HG03460 (cell line): ENCODE measurements at regions not wholly inside any gene's neighbourhood (a gene's known extent, or its start where the extent isn't known, plus 50 kb on each side); places are given as distances from the start of the nearest gene placed in this dataset.
"Not testable (repeated sequence)": the region's sequence is repeated elsewhere in the genome, so short reads cannot be mapped to it uniquely, and the experiment has no call there.

Source experiments
- ATAC-seq: cut with Tn5 transposase; IDR thresholded peaks from one replicate; pipeline ENCODE4 v1.9.1; 2021; ENCODE audit not compliant: unreplicated experiment

DNA sequence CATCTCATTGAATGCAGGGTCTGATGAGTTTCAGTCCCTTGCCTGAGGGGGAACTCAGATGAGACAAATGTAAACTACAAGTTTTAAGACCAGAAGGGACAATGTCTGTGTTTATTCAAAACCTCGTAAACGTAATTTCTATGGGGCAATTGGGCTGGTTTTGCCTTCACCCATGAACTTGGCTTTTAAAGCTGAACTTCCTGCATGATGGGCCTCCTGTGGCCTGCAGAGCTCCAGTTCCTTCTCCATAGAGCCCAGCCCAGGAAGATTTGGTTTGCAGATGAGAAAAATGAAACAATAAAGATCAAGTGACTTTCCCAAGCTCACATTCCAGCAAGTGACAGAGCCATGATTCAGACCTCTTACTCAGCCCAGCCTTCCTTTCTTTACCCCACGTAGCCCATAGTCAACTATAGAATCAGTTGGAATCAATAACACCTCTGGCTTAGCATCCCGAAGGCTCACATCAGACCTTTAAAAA is 612.3 kb downstream of the UTRN start:
- no peak for ATAC-seq

DNA sequence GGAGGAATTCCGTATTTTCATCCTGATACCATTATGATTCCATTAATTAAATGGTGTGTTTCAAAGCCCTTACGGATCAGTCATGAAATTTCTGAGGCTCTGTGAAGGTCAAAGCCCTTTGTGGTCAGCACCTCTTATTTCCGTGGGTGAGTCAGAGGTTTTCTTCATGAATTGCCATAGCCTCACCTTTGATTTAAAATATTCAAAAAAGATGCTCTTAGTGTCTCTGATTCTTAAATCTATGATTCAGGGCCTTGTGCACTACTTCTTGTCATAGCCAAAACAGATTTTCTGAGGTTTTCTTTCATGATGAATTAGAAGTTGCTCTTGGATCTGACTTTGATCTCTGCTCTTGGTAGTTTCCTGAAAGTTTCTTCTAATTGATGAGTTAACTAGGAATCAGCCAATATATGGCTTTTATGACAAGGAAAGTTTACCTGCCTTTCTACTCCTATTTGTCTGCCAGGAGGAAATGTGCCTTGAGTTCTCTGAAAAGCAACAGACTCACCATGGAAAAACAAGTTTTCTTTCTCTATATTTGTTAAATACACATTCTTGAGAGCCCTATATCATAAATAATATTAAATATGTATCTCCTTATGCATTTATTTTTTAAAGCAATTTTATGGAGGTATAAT is 613.0 kb downstream of the UTRN start:
- no peak for ATAC-seq

DNA sequence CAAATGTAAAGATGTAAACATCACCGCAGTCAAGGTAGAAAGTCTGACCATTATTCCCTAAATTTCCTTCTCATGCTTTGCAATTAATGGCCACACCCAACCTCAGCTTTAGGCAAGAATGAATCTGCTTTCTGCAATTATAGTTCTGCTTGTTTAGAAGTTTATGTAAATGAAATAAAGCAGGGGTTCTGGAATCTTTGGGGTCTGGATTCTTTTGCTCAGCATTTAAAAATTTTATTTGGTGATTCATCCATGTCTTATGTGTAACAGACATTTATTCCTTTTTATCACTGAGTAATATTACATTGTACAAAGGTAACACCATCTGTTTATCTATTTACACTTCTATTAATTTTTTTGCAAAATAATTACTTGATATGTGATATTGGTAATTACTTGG is 613.6 kb downstream of the UTRN start:
- ATAC-seq: no peak

DNA sequence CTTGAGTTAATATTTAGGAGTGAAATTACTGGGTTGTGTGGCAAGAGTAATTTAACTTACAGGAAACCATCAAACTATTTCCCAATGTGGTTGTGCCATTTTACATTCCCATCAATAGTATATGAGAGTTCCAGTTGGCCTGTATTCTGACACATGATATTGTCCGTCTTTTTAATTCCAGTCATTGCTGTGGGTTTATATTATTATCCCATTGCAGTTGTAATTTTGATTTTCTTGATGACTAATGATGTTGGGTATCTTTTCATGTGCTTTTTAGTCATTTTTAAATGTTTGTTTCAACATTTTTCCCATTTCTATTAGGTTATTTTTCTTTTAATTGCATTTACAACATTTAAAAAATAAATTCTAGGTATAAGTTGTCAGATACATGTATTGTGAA is 614.0 kb downstream of the UTRN start:
- ATAC-seq: no peak

GRCh38 chr6:144901412-144901811 is 616.3 kb downstream of the UTRN start:
- ATAC-seq: no peak

GRCh38 chr6:144908004-144908403 is 622.9 kb downstream of the UTRN start:
- no peak for ATAC-seq

DNA sequence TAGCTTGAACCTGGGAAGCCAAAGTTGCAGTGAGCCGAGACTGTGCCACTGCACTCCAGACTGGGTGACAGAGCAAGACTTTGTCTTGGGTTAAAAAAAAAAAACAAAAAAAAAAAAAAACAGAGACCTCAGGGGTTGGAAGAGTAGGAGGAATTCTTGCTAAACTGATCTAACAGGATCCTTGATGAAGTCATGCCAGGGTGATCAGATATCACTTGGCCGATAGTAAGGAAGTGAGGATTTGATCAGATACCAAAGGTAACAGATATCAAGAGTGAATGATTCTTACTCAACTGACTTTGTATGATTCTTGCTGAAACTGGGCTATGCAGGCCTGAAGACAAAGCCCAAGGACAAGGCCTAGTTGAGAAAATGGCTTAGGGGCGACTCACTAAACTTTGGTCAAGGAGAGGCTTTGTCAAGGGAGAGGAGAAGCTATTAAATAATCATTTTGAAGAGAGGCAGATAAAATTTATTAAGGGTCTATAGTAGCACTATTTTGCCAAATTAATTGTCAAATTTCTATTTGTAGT is 624.7 kb downstream of the UTRN start:
- no peak for ATAC-seq

DNA sequence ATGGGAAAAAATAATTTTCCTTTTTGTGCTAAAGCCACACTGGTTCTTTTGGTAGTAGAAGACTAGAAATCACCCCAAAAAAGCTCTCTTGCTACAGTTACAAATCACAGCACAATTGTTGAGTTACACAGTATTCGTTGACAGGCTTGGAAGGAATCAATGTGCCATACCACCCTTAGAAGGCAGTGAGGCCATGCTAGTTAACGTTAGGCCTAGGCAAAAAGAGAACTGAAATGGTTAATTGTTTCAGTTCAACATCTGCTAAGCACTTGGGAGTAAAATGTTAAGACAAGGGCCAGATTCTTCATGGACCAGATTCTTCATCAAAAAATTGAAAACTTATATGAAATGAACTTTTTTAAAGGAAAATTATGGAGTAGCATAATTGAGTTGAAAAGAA is 626.2 kb downstream of the UTRN start:
- ATAC-seq: no peak

DNA sequence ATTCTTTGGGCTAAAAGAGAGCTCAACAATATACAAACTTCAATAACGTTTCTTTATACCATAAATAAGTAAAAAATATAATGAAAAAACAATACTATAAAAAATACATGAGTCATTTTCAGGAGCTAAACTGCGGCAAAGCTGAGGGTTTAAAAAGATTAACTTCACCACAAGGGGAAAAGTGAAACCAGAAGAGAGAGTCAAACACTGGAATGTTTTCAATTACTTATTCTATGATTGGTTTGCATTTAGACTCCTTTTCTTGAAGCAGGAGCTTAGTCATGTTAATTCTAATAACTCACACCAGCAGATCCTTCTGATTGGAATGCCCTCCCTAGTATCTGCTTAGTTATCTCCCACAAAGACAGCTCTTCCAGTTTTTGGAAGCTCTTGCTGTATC is 627.3 kb downstream of the UTRN start:
- ATAC-seq: no peak

DNA sequence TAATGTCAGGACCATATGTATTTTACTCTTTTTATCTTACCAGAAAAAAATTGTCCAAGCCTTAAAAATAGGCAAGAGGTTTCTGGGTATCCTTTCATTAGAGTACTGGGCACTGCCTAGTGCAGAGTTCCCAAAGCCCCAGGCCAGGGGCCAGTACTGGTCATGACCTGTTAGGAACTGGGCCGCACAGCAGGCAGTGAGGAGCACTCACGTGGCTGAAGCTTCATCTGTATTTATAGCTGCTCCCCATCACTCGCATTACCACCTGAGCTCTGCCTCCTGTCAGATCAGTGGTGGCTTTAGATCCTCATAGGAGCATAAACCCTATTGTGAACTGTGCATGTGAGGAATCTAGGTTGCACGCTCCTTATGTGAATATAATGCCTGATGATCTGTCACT is 632.9 kb downstream of the UTRN start:
- no peak for ATAC-seq

- no peak for ATAC-seq
Observed at GRCh38 chr6:144919560-144919959, 634.4 kb downstream of the UTRN start.

GRCh38 chr6:144920391-144920961 is 635.3 kb downstream of the UTRN start:
- ATAC-seq: no peak

- ATAC-seq: no peak
Observed at GRCh38 chr6:144921206-144921975, 636.3 kb downstream of the UTRN start.

GRCh38 chr6:144922120-144922722 is 637.1 kb downstream of the UTRN start:
- no peak for ATAC-seq

- not testable (repeated sequence) for ATAC-seq
Observed at GRCh38 chr6:144922771-144923490, 637.8 kb downstream of the UTRN start.

DNA sequence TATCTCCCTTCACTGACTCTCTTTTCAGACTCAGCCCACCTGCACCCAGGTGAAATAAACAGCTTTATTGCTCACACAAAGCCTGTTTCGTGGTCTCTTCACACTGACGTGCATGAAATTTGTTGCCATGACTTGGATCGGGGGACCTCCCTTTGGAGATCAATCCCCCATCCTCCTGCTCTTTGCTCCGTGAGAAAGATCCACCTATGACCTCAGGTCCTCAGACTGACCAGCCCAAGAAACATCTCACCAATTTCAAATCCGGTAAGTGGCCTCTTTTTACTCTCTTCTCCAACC is 638.3 kb downstream of the UTRN start:
- not testable (repeated sequence) for ATAC-seq

DNA sequence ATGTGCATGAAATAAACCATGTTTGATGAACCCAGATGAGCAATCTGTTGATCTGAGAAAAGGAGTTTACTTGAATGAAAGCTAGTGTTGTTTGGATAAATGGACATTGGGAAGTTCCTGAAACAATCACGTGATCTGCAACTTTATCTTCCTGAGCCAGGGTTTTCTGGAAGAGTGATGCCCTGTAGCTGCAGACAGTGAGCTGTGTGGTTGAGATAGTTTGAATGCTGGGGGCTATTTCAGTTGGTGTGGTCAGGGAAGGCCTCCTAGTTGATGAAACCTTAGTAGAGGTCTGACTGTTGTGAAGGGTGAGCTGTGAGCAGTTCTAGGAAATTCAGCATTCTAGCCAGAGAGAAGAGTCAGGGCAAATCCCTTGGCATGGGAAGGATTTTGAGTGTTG is 643.7 kb downstream of the UTRN start:
- ATAC-seq: no peak

GRCh38 chr6:144929262-144929661 is 644.1 kb downstream of the UTRN start:
- ATAC-seq: no peak

- no peak for ATAC-seq
Observed at GRCh38 chr6:144931172-144932035, 646.3 kb downstream of the UTRN start.

DNA sequence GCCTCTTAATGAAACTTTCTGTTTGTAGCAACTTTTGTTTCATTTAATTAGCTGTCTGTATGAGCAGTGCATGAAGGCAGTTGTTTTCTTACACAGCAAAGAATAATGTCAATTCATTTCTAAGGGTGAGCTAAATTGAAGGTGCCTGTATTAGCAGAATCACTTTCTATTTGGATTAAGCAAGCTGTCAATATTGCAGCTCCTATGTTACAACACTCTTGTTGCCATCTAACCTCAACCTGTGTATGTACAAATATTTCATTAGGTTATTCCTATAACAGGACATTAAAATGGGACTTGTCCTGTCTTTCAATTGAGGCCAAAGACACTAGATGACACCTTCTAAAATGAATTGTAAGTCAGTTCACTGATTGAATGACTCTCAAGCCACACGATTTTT is 647.5 kb downstream of the UTRN start:
- ATAC-seq: no peak
